ENCODE measurements at regions not wholly inside any gene's neighbourhood (a gene's known extent, or its start where the extent isn't known, plus 50 kb on each side); places are given as distances from the start of the nearest gene placed in this dataset.
"Not testable (repeated sequence)": the region's sequence is repeated elsewhere in the genome, so short reads cannot be mapped to it uniquely, and the experiment has no call there.

DNA sequence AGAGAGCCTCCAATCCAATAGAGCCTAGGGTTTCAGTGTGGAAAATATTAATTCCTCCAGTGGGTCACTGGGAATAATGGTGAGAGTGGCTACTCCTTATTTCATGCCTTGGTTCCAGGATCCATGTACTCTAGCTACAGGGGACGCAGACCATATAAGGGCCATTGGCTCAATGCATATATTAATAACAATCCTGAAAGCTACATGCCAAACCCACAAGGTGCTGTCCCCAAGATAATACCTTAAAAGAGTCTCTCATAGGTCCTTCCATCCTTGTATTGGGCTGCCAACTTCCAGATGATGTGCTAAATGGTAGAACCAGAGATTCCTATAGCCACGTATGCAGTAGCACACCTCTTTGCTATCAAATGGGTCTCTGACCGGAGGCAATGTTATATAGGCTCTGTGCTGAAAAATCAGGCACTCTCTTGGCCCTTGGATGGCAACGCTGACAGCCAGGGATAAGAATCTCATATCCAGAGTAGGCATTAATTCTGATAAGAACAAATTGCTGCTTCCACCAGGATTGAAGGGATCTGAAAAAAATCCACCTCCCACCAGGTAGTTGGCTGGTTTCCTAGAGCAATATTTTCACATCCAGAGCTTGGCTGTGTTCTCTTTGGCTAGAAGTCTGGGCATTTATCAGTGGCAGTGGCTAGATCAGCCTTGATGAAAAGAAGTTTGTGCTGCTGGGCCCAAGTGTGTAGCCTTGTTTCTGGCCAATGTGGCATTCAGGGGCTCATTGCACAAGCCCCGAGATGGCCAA lies 218.1 kb upstream of the MGAT5 start:
- H3K9ac ChIP-seq (ENCODE audit: low read length in 3 of 3), result no peak overlapping the region
- H3K36me3 ChIP-seq (ENCODE audit: control insufficient read depth in 2 of 3, insufficient read depth in 3 of 3, low read length in 3 of 3), result no peaks in the 10 kb centered on the region
- H3K27ac ChIP-seq (ENCODE audit: low read depth in 2 of 2, low read length in 2 of 2), result no peak overlapping the region
- no peak for FAIRE-seq
- H3K4me1 ChIP-seq (ENCODE audit: control insufficient read depth in 2 of 3, insufficient read depth in 2 of 3, low read depth in 1 of 3, low read length in 3 of 3), result no peaks in the 10 kb centered on the region
- intact Hi-C loops (cut with DNase I), result no loop called here
- H3K27me3 ChIP-seq (ENCODE audit: control insufficient read depth, insufficient read depth, low read length), result no peaks in the 10 kb centered on the region
- TF ChIP-seq CTCF (IDR thresholded peaks at IDR 0.05; ENCODE audit: borderline replicate concordance, extremely low read depth, insufficient read depth), result no peak
- H3K4me3 ChIP-seq (ENCODE audit: low read length in 3 of 3), result no peak overlapping the region
- no peak for DNase-seq
- H3K9me3 ChIP-seq (ENCODE audit: control insufficient read depth in 2 of 3, insufficient read depth in 1 of 3, low read length in 3 of 3), result no peaks in the 10 kb centered on the region

GRCh38 chr2:134039912-134040581 lies 213.8 kb upstream of the MGAT5 start:
- FAIRE-seq (no peak), DNase-seq (no peak)
- Histone ChIP-seq H3K9ac (ENCODE audit: low read length in 3 of 3) (no peak overlapping the region), H3K4me1 (ENCODE audit: control insufficient read depth in 2 of 3, insufficient read depth in 2 of 3, low read depth in 1 of 3, low read length in 3 of 3) (no peaks in the 10 kb centered on the region), H3K36me3 (ENCODE audit: control insufficient read depth in 2 of 3, insufficient read depth in 3 of 3, low read length in 3 of 3) (no peaks in the 10 kb centered on the region), H3K4me3 (ENCODE audit: low read length in 3 of 3) (no peak overlapping the region), H3K27me3 (ENCODE audit: control insufficient read depth, insufficient read depth, low read length) (no peaks in the 10 kb centered on the region), H3K9me3 (ENCODE audit: control insufficient read depth in 2 of 3, insufficient read depth in 1 of 3, low read length in 3 of 3) (no peaks in the 10 kb centered on the region), H3K27ac (ENCODE audit: low read depth in 2 of 2, low read length in 2 of 2) (no peak overlapping the region)
- no peak for TF ChIP-seq CTCF (IDR thresholded peaks at IDR 0.05; ENCODE audit: borderline replicate concordance, extremely low read depth, insufficient read depth)
- intact Hi-C loops (cut with DNase I), result no loop called here

- H3K4me3 ChIP-seq (ENCODE audit: low read length in 3 of 3); H3K4me1 ChIP-seq (ENCODE audit: control insufficient read depth in 2 of 3, insufficient read depth in 2 of 3, low read depth in 1 of 3, low read length in 3 of 3); H3K9ac ChIP-seq (ENCODE audit: low read length in 3 of 3); H3K27me3 ChIP-seq (ENCODE audit: control insufficient read depth, insufficient read depth, low read length); H3K36me3 ChIP-seq (ENCODE audit: control insufficient read depth in 2 of 3, insufficient read depth in 3 of 3, low read length in 3 of 3); intact Hi-C loops (cut with DNase I); FAIRE-seq; H3K27ac ChIP-seq (ENCODE audit: low read depth in 2 of 2, low read length in 2 of 2); H3K9me3 ChIP-seq (ENCODE audit: control insufficient read depth in 2 of 3, insufficient read depth in 1 of 3, low read length in 3 of 3); DNase-seq: not testable (repeated sequence)
Measured at GRCh38 chr2:134040626-134041172, 213.2 kb upstream of the MGAT5 start.

DNA sequence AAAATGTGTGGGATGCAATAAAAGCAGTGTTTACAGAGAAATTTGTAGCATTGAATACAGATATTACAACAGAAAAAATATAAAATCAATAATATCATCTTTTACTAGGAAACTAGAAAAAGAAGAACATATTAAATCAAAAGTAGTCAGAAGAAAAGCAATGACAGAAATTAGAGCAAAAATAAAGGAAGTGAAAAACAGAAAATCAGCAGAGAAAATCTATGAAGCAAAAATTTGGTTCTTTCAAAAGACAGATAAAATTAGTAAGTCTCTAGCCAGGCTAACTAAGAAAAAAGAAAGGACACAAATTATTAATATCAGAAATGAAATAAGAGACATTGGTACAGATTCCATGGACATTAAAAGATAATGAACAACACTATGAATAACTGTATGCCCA lies 212.0 kb upstream of the MGAT5 start:
- intact Hi-C loops (cut with DNase I), result no loop called here

GRCh38 chr2:134043028-134043427 lies 210.8 kb upstream of the MGAT5 start:
- DNase-seq; intact Hi-C loops (cut with DNase I); H3K27ac ChIP-seq (ENCODE audit: low read depth in 2 of 2, low read length in 2 of 2); H3K36me3 ChIP-seq (ENCODE audit: control insufficient read depth in 2 of 3, insufficient read depth in 3 of 3, low read length in 3 of 3); H3K9me3 ChIP-seq (ENCODE audit: control insufficient read depth in 2 of 3, insufficient read depth in 1 of 3, low read length in 3 of 3); H3K4me1 ChIP-seq (ENCODE audit: control insufficient read depth in 2 of 3, insufficient read depth in 2 of 3, low read depth in 1 of 3, low read length in 3 of 3); H3K9ac ChIP-seq (ENCODE audit: low read length in 3 of 3); H3K4me3 ChIP-seq (ENCODE audit: low read length in 3 of 3); FAIRE-seq; H3K27me3 ChIP-seq (ENCODE audit: control insufficient read depth, insufficient read depth, low read length): not testable (repeated sequence)

More for the DNA sequence above, 212.0 kb upstream of the MGAT5 start:
- Histone ChIP-seq H3K36me3 (ENCODE audit: control insufficient read depth in 2 of 3, insufficient read depth in 3 of 3, low read length in 3 of 3) (no peaks in the 10 kb centered on the region), H3K9ac (ENCODE audit: low read length in 3 of 3) (no peak overlapping the region), H3K4me3 (ENCODE audit: low read length in 3 of 3) (no peak overlapping the region), H3K9me3 (ENCODE audit: control insufficient read depth in 2 of 3, insufficient read depth in 1 of 3, low read length in 3 of 3) (no peaks in the 10 kb centered on the region), H3K4me1 (ENCODE audit: control insufficient read depth in 2 of 3, insufficient read depth in 2 of 3, low read depth in 1 of 3, low read length in 3 of 3) (no peaks in the 10 kb centered on the region), H3K27me3 (ENCODE audit: control insufficient read depth, insufficient read depth, low read length) (no peaks in the 10 kb centered on the region), H3K27ac (ENCODE audit: low read depth in 2 of 2, low read length in 2 of 2) (no peak overlapping the region)
- FAIRE-seq (no peak), DNase-seq (no peak)
- TF ChIP-seq CTCF (IDR thresholded peaks at IDR 0.05; ENCODE audit: borderline replicate concordance, extremely low read depth, insufficient read depth), result no peak
